WTC11 (cell line): ENCODE measurements at regions not wholly inside any gene's neighbourhood (a gene's known extent, or its start where the extent isn't known, plus 50 kb on each side); places are given as distances from the start of the nearest gene placed in this dataset.

Source experiments
- ATAC-seq: fragments of 200-7000 bp; cut with Tn5 transposase; 2 replicates; pipeline ENCODE4 v1.10.0; 2021; ENCODE audit warnings: mild to moderate bottlenecking, moderate library complexity
- CTCF ChIA-PET: fragments of 300-600 bp; sonication (Branson Sonifier 250); formaldehyde crosslinking; loops from one replicate; lab custom pipeline; 2021; ENCODE audit warnings: antibody characterized with exemption; lab: Charles Lee
- POLR2A ChIA-PET: fragments of 350-600 bp; sonication (Branson Sonifier 250); formaldehyde crosslinking; loops from one replicate; lab custom pipeline; 2021; ENCODE audit warnings: antibody characterized with exemption; lab: Charles Lee
- DNase-seq: peaks from one replicate; pipeline ENCODE4 v3.0.0; 2021; ENCODE audit warnings: low spot score
- H3K27ac Mint-ChIP-seq: 2 replicates; pipeline ENCODE4 v1.8.0; 2021; ENCODE audit warnings: mixed read lengths
- H3K27me3 Mint-ChIP-seq: 2 replicates; pipeline ENCODE4 v1.8.0; 2021; ENCODE audit warnings: low read depth, mild to moderate bottlenecking, moderate library complexity, mixed read lengths
- H3K36me3 Mint-ChIP-seq: 2 replicates; pipeline ENCODE4 v1.8.0; 2021; ENCODE audit warnings: mixed read lengths
- H3K4me1 Mint-ChIP-seq: 2 replicates; pipeline ENCODE4 v1.8.0; 2022; ENCODE audit warnings: mixed read lengths
- H3K4me3 Mint-ChIP-seq: 2 replicates; pipeline ENCODE4 v1.8.0; 2021; ENCODE audit warnings: mild to moderate bottlenecking, moderate library complexity, mixed read lengths
- H3K9me3 Mint-ChIP-seq: 2 replicates; pipeline ENCODE4 v1.8.0; 2021; ENCODE audit warnings: mixed read lengths
- CBFB ChIP-seq: sonication (generic); formaldehyde crosslinking; IDR thresholded peaks from 2 replicates; pipeline ENCODE4 v1.8.1; 2022; ENCODE audit warnings: mild to moderate bottlenecking, low read depth, missing genetic modification reagents
- GABPB1 ChIP-seq: sonication (generic); formaldehyde crosslinking; IDR thresholded peaks from 2 replicates; pipeline ENCODE4 v1.8.1; 2023; ENCODE audit warnings: mild to moderate bottlenecking, missing genetic modification reagents
- GTF2I ChIP-seq: fragments of 250-450 bp; sonication (Bioruptor Pico); conservative IDR thresholded peaks from 2 replicates; pipeline ENCODE4 v1.4.0; 2021; ENCODE audit warnings: mild to moderate bottlenecking
- JAZF1 ChIP-seq: fragments of 250-450 bp; sonication (Bioruptor Pico); IDR thresholded peaks from 2 replicates; pipeline ENCODE4 v1.9.0; 2021; ENCODE audit warnings: moderate library complexity, mild to moderate bottlenecking, inconsistent platforms
- MYBL2 ChIP-seq: sonication (generic); formaldehyde crosslinking; IDR thresholded peaks from 2 replicates; pipeline ENCODE4 v1.8.1; 2023; ENCODE audit warnings: mild to moderate bottlenecking, moderate library complexity, missing genetic modification reagents
- NFYB ChIP-seq: sonication (generic); formaldehyde crosslinking; conservative IDR thresholded peaks from 2 replicates; pipeline ENCODE4 v1.8.0; 2022; ENCODE audit warnings: low read depth, missing genetic modification reagents
- NR3C1 ChIP-seq: sonication (generic); formaldehyde crosslinking; conservative IDR thresholded peaks from 2 replicates; pipeline ENCODE4 v1.8.1; 2023; ENCODE audit warnings: low read depth, mild to moderate bottlenecking, missing genetic modification reagents
- OVOL2 ChIP-seq: fragments of 250-450 bp; sonication (Bioruptor Pico); IDR thresholded peaks from 2 replicates; pipeline ENCODE4 v1.9.0; 2021; ENCODE audit warnings: mild to moderate bottlenecking, borderline replicate concordance
- PRRX2 ChIP-seq: fragments of 250-450 bp; sonication (Bioruptor Pico); IDR thresholded peaks from 2 replicates; pipeline ENCODE4 v1.8.0; 2021; ENCODE audit warnings: mild to moderate bottlenecking
- RELA ChIP-seq: sonication (generic); formaldehyde crosslinking; IDR thresholded peaks from 2 replicates; pipeline ENCODE4 v1.8.1; 2022; ENCODE audit warnings: missing genetic modification reagents, mild to moderate bottlenecking, borderline replicate concordance
- RORB ChIP-seq: fragments of 250-450 bp; sonication (Bioruptor Pico); IDR thresholded peaks from 2 replicates; pipeline ENCODE4 v1.9.0; 2021; ENCODE audit warnings: mild to moderate bottlenecking
- SMAD3 ChIP-seq: sonication (generic); formaldehyde crosslinking; IDR thresholded peaks from 2 replicates; pipeline ENCODE4 v1.8.0; 2022; ENCODE audit warnings: missing genetic modification reagents, mild to moderate bottlenecking, borderline replicate concordance
- SOX15 ChIP-seq: fragments of 250-450 bp; sonication (Bioruptor Pico); IDR thresholded peaks from 2 replicates; pipeline ENCODE4 v1.9.0; 2021; ENCODE audit warnings: mild to moderate bottlenecking
- ZNF121 ChIP-seq: sonication (generic); formaldehyde crosslinking; IDR thresholded peaks from 2 replicates; pipeline ENCODE4 v1.8.0; 2023; ENCODE audit warnings: missing genetic modification reagents
- ZNF219 ChIP-seq: sonication (generic); formaldehyde crosslinking; IDR thresholded peaks from 2 replicates; pipeline ENCODE4 v1.8.0; 2023; ENCODE audit warnings: missing genetic modification reagents, mild to moderate bottlenecking, borderline replicate concordance
- ZNF232 ChIP-seq: sonication (generic); formaldehyde crosslinking; IDR thresholded peaks from 2 replicates; pipeline ENCODE4 v1.8.0; 2022; ENCODE audit warnings: mild to moderate bottlenecking, missing genetic modification reagents
- ZNF263 ChIP-seq: sonication (generic); formaldehyde crosslinking; IDR thresholded peaks from 2 replicates; pipeline ENCODE4 v1.8.1; 2022; ENCODE audit warnings: low read depth, mild to moderate bottlenecking, moderate library complexity, missing genetic modification reagents
- ZNF416 ChIP-seq: fragments of 250-450 bp; sonication (Bioruptor Pico); IDR thresholded peaks from 2 replicates; pipeline ENCODE4 v1.9.0; 2021; ENCODE audit warnings: mild to moderate bottlenecking, inconsistent platforms
- ZNF423 ChIP-seq: fragments of 250-450 bp; sonication (Bioruptor Pico); IDR thresholded peaks from 2 replicates; pipeline ENCODE4 v2.1.2; 2022; ENCODE audit warnings: mild to moderate bottlenecking, moderate library complexity
- TF ChIP-seq, protein P1 (sequence below): fragments of 250-450 bp; sonication (Bioruptor Pico); IDR thresholded peaks from 2 replicates; pipeline ENCODE4 v1.8.0; 2021; ENCODE audit warnings: mild to moderate bottlenecking
- TF ChIP-seq, protein P2 (sequence below): sonication (generic); formaldehyde crosslinking; IDR thresholded peaks from 2 replicates; pipeline ENCODE4 v1.8.0; 2023; ENCODE audit warnings: missing genetic modification reagents, mild to moderate bottlenecking, borderline replicate concordance
- TF ChIP-seq, protein P3 (sequence below): fragments of 250-450 bp; sonication (Bioruptor Pico); IDR thresholded peaks from 2 replicates; pipeline ENCODE4 v1.9.0; 2021; ENCODE audit warnings: mild to moderate bottlenecking
- TF ChIP-seq, protein P4 (sequence below): sonication (generic); formaldehyde crosslinking; IDR thresholded peaks from 2 replicates; pipeline ENCODE4 v1.8.1; 2022; ENCODE audit warnings: low read depth, mild to moderate bottlenecking, moderate library complexity, missing genetic modification reagents, borderline replicate concordance
- TF ChIP-seq, protein P5 (sequence below): sonication (generic); formaldehyde crosslinking; IDR thresholded peaks from 2 replicates; pipeline ENCODE4 v1.8.0; 2022; ENCODE audit warnings: mild to moderate bottlenecking, missing genetic modification reagents
- TF ChIP-seq, protein P6 (sequence below): sonication (generic); formaldehyde crosslinking; IDR thresholded peaks from 2 replicates; pipeline ENCODE4 v1.8.0; 2022; ENCODE audit warnings: mild to moderate bottlenecking, missing genetic modification reagents

DNA sequence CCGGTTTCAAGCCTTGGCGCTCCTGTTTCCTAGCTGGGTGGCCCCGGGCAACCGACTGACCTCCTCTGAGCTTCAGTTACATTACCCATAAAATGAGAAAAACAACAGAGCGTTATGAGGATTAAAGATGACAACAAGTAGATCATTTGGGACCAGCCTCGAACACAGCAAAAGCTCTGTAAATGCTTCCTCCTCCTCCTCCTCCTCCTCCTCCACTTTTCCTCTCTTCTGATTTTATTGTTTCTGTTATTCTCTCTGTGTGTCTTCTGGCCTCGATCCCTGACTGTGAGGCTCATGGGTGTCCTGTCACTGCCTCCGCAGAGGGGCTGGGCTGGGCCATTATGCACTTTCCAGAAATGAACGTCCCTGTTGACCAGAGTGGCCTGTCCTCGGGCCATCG is 176.2 kb downstream of the URI1 start:
- POLR2A ChIA-PET: no interaction called here
- DNase-seq: no peak
- Mint-ChIP-seq H3K27ac (no peak overlapping the region), H3K4me1 (no peaks in the 10 kb centered on the region), H3K4me3 (no peak overlapping the region), H3K9me3 (peaks cover 8% of the 10 kb centered on the region), H3K36me3 (no peaks in the 10 kb centered on the region), H3K27me3 (no peaks in the 10 kb centered on the region)
- ATAC-seq: no peak
- TF ChIP-seq CBFB (CRISPR knock-in tag) (no peak), RELA (CRISPR knock-in tag) (no peak), ZNF423 (no peak), ZNF263 (CRISPR knock-in tag) (no peak), JAZF1 (CRISPR knock-in tag) (no peak), ZNF219 (CRISPR knock-in tag) (no peak)
- TF ChIP-seq, protein P1, sequence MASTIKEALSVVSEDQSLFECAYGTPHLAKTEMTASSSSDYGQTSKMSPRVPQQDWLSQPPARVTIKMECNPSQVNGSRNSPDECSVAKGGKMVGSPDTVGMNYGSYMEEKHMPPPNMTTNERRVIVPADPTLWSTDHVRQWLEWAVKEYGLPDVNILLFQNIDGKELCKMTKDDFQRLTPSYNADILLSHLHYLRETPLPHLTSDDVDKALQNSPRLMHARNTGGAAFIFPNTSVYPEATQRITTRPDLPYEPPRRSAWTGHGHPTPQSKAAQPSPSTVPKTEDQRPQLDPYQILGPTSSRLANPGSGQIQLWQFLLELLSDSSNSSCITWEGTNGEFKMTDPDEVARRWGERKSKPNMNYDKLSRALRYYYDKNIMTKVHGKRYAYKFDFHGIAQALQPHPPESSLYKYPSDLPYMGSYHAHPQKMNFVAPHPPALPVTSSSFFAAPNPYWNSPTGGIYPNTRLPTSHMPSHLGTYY: no peak
- TF ChIP-seq, protein P2, sequence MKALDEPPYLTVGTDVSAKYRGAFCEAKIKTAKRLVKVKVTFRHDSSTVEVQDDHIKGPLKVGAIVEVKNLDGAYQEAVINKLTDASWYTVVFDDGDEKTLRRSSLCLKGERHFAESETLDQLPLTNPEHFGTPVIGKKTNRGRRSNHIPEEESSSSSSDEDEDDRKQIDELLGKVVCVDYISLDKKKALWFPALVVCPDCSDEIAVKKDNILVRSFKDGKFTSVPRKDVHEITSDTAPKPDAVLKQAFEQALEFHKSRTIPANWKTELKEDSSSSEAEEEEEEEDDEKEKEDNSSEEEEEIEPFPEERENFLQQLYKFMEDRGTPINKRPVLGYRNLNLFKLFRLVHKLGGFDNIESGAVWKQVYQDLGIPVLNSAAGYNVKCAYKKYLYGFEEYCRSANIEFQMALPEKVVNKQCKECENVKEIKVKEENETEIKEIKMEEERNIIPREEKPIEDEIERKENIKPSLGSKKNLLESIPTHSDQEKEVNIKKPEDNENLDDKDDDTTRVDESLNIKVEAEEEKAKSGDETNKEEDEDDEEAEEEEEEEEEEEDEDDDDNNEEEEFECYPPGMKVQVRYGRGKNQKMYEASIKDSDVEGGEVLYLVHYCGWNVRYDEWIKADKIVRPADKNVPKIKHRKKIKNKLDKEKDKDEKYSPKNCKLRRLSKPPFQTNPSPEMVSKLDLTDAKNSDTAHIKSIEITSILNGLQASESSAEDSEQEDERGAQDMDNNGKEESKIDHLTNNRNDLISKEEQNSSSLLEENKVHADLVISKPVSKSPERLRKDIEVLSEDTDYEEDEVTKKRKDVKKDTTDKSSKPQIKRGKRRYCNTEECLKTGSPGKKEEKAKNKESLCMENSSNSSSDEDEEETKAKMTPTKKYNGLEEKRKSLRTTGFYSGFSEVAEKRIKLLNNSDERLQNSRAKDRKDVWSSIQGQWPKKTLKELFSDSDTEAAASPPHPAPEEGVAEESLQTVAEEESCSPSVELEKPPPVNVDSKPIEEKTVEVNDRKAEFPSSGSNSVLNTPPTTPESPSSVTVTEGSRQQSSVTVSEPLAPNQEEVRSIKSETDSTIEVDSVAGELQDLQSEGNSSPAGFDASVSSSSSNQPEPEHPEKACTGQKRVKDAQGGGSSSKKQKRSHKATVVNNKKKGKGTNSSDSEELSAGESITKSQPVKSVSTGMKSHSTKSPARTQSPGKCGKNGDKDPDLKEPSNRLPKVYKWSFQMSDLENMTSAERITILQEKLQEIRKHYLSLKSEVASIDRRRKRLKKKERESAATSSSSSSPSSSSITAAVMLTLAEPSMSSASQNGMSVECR (CRISPR knock-in tag): no peak
- CTCF ChIA-PET: no interaction called here

DNA sequence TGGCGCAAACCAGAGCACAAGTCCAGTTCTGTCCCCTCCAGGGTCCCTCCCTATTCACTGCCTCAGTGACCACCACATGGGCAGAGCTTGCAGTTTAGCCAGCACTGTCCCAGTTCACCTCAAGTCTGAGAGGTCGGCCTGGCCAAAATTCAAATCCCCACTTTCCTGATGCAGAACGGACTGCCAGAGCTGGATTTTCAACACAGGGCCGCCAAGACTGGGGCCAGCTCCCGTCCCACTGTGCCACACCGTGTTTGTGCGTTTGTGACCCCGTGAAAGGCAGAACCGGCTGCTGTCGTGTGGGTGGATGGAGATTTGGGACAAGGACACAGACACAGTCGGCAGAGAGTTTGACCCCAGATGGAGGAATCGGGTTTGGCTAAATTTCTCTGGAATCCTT is 176.7 kb downstream of the URI1 start:
- no peaks in the 10 kb centered on the region for H3K27me3 Mint-ChIP-seq

More for the DNA sequence above, 176.7 kb downstream of the URI1 start:
- no peaks in the 10 kb centered on the region for H3K36me3 Mint-ChIP-seq
- ChIA-PET POLR2A (no interaction called here), CTCF (no interaction called here)
- ATAC-seq: no peak
- peaks cover 8% of the 10 kb centered on the region for H3K9me3 Mint-ChIP-seq
- TF ChIP-seq, protein P3, sequence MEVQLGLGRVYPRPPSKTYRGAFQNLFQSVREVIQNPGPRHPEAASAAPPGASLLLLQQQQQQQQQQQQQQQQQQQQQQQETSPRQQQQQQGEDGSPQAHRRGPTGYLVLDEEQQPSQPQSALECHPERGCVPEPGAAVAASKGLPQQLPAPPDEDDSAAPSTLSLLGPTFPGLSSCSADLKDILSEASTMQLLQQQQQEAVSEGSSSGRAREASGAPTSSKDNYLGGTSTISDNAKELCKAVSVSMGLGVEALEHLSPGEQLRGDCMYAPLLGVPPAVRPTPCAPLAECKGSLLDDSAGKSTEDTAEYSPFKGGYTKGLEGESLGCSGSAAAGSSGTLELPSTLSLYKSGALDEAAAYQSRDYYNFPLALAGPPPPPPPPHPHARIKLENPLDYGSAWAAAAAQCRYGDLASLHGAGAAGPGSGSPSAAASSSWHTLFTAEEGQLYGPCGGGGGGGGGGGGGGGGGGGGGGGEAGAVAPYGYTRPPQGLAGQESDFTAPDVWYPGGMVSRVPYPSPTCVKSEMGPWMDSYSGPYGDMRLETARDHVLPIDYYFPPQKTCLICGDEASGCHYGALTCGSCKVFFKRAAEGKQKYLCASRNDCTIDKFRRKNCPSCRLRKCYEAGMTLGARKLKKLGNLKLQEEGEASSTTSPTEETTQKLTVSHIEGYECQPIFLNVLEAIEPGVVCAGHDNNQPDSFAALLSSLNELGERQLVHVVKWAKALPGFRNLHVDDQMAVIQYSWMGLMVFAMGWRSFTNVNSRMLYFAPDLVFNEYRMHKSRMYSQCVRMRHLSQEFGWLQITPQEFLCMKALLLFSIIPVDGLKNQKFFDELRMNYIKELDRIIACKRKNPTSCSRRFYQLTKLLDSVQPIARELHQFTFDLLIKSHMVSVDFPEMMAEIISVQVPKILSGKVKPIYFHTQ (CRISPR knock-in tag): no peak
- TF ChIP-seq, protein P4, sequence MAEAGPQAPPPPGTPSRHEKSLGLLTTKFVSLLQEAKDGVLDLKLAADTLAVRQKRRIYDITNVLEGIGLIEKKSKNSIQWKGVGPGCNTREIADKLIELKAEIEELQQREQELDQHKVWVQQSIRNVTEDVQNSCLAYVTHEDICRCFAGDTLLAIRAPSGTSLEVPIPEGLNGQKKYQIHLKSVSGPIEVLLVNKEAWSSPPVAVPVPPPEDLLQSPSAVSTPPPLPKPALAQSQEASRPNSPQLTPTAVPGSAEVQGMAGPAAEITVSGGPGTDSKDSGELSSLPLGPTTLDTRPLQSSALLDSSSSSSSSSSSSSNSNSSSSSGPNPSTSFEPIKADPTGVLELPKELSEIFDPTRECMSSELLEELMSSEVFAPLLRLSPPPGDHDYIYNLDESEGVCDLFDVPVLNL (CRISPR knock-in tag): no peak
- TF ChIP-seq OVOL2 (CRISPR knock-in tag) (no peak), PRRX2 (no peak), NR3C1 (CRISPR knock-in tag) (no peak), ZNF416 (no peak), MYBL2 (CRISPR knock-in tag) (no peak), ZNF121 (CRISPR knock-in tag) (no peak), GABPB1 (CRISPR knock-in tag) (no peak), SOX15 (CRISPR knock-in tag) (no peak), SMAD3 (CRISPR knock-in tag) (no peak), RORB (CRISPR knock-in tag) (no peak), NFYB (CRISPR knock-in tag) (no peak), ZNF232 (CRISPR knock-in tag) (no peak), GTF2I (no peak)
- TF ChIP-seq, protein P5, sequence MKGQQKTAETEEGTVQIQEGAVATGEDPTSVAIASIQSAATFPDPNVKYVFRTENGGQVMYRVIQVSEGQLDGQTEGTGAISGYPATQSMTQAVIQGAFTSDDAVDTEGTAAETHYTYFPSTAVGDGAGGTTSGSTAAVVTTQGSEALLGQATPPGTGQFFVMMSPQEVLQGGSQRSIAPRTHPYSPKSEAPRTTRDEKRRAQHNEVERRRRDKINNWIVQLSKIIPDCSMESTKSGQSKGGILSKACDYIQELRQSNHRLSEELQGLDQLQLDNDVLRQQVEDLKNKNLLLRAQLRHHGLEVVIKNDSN: no peak
- TF ChIP-seq, protein P6, sequence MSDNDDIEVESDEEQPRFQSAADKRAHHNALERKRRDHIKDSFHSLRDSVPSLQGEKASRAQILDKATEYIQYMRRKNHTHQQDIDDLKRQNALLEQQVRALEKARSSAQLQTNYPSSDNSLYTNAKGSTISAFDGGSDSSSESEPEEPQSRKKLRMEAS (CRISPR knock-in tag): no peak
- 0 out of 2 replicates have a peak, but pooled peaks cover 3% of the 10 kb centered on the region for H3K4me1 Mint-ChIP-seq
- DNase-seq: no peak
- no peak overlapping the region for H3K4me3 Mint-ChIP-seq
- H3K27ac Mint-ChIP-seq: no peak overlapping the region
